Adrenal gland (tissue), 9 donors: ENCODE measurements at regions not wholly inside any gene's neighbourhood (a gene's known extent, or its start where the extent isn't known, plus 50 kb on each side); places are given as distances from the start of the nearest gene placed in this dataset.
"Not testable (repeated sequence)": the region's sequence is repeated elsewhere in the genome, so short reads cannot be mapped to it uniquely, and the experiment has no call there.

Source experiments
- DNase-seq, 7 donors: peaks; one replicate each; pipeline ENCODE4 v3.0.0-alpha.2; 2019 to 2020
- H3K27ac ChIP-seq, 5 donors: fragments of 200-600 bp; sonication (generic) in 4 of 5; 1 replicate in 3 of 5; 2 replicates in 2 of 5; pipeline versions ENCODE4 v1.5.1 to v1.8.0; 2016 to 2020; ENCODE audit warnings: mild to moderate bottlenecking in 1 of 5
- H3K27me3 ChIP-seq: fragments of 200-600 bp; 2 replicates; pipeline ENCODE4 v1.8.0; 2021
- H3K36me3 ChIP-seq, 2 donors: fragments of 200-600 bp; replicated peaks in 1 of 2; 1 replicate in 1 of 2; 2 replicates in 1 of 2; pipeline versions ENCODE4 v1.5.1 to v1.8.0; 2018 to 2022
- H3K4me1 ChIP-seq, 2 donors: fragments of 200-600 bp; replicated peaks in 1 of 2; 1 replicate in 1 of 2; 2 replicates in 1 of 2; pipeline versions ENCODE4 v1.5.1 to v1.8.0; 2018 to 2021
- H3K4me3 ChIP-seq, 4 donors: fragments of 200-600 bp; sonication (generic) in 3 of 4; one replicate each; pipeline ENCODE4 v1.5.1; 2016 to 2018
- H3K9me3 ChIP-seq, 3 donors: fragments of 200-600 bp; sonication (generic) in 1 of 3; replicated peaks in 1 of 3; 1 replicate in 2 of 3; 2 replicates in 1 of 3; pipeline versions ENCODE4 v1.5.1 to v1.8.0; 2016 to 2021
- CTCF ChIP-seq, 6 experiments: fragments of 450-650 bp in 4 of 6; fragments of 200-600 bp in 2 of 6; sonication (generic) in 1 of 6; IDR thresholded peaks; 1 replicate in 5 of 6; 2 replicates in 1 of 6; pipeline versions ENCODE4 v1.5.1 to v1.8.0; 2016 to 2021; ENCODE audit warnings: antibody characterized with exemption in 6 of 6, mild to moderate bottlenecking in 2 of 6, moderate library complexity in 1 of 6
- POLR2A ChIP-seq, 2 donors: fragments of 450-650 bp; IDR thresholded peaks; one replicate each; pipeline ENCODE4 v1.6.1; 2017; ENCODE audit warnings: antibody characterized with exemption in 2 of 2, mild to moderate bottlenecking in 2 of 2, moderate library complexity in 1 of 2
- WGBS, 4 donors: extraction: QIAGEN DNeasy Blood & Tissue Kit in 2 of 4; methylation state at CpG; one replicate each; pipeline versions ENCODE4 v1.1.5 to v1.1.7; 2013 to 2017; 5-methylcytosine and 5-hydroxymethylcytosine counted together
- intact Hi-C, 2 donors: fragments of 100-400 bp; cut with DNase I; formaldehyde crosslinking; loops; one replicate each; pipeline versions ENCODE4 v1.14.1 to v1.15.0; 2022 to 2023
- donor health status: healthy with polysubstance abuse.
- donor health status: Bipolar disorder and iron deficiency.
- donor health status: DM: yes; HTN: yes; CAD: no.
- donor health status: DM: no; HTN: no; CAD: no.
- donor health status: DM: no; HTN: no; CAD: no.

- H3K4me1 ChIP-seq, result peaks cover 0 to 3% of the 10 kb centered on the region in 2 donors
- no peak for DNase-seq
- no peak overlapping the region for H3K4me3 ChIP-seq
- H3K36me3 ChIP-seq, result no peaks in the 10 kb centered on the region
- intact Hi-C loops, result no loop called here
- no peaks in the 10 kb centered on the region for H3K27me3 ChIP-seq
- TF ChIP-seq POLR2A (IDR thresholded peaks at IDR 0.05) (no peak), CTCF (IDR thresholded peaks at IDR 0.05) (no peak)
- 82 to 91% (median 88%) methylated on average over 9 to 11 of the region's 11 CpGs for WGBS, 4 donors
- H3K27ac ChIP-seq, result no peak overlapping the region
- H3K9me3 ChIP-seq, result no peaks in the 10 kb centered on the region
Observed at GRCh38 chr16:29304251-29304650, 102.3 kb downstream of the NPIPB11 start.

- Histone ChIP-seq H3K27me3 (no peaks in the 10 kb centered on the region), H3K36me3 (no peaks in the 10 kb centered on the region), H3K9me3 (no peaks in the 10 kb centered on the region), H3K27ac (no peak overlapping the region), H3K4me3 (no peak overlapping the region), H3K4me1 (peaks cover 0 to 3% of the 10 kb centered on the region in 2 donors)
- TF ChIP-seq POLR2A (IDR thresholded peaks at IDR 0.05) (no peak), CTCF (IDR thresholded peaks at IDR 0.05) (no peak)
- no peak for DNase-seq
- 94 to 100% (median 97%) methylated on average over 3 to 5 of the region's 5 CpGs for WGBS, 4 donors
- intact Hi-C loops, result no loop called here
Observed at GRCh38 chr16:29303520-29303919, 103.0 kb downstream of the NPIPB11 start.

- intact Hi-C loops, result no loop called here
- Histone ChIP-seq H3K27me3 (no peaks in the 10 kb centered on the region), H3K4me1 (peaks cover 0 to 3% of the 10 kb centered on the region in 2 donors), H3K4me3 (no peak overlapping the region), H3K36me3 (no peaks in the 10 kb centered on the region), H3K9me3 (no peaks in the 10 kb centered on the region), H3K27ac (no peak overlapping the region)
- 92 to 98% (median 95%) methylated on average over 10 to 13 of the region's 13 CpGs for WGBS, 4 donors
- no peak for DNase-seq
- TF ChIP-seq POLR2A (IDR thresholded peaks at IDR 0.05), result no peak
- TF ChIP-seq CTCF (IDR thresholded peaks at IDR 0.05), result no peak
Observed at GRCh38 chr16:29302976-29303375, 103.5 kb downstream of the NPIPB11 start.

- H3K9me3 ChIP-seq, H3K4me3 ChIP-seq, H3K4me1 ChIP-seq, H3K36me3 ChIP-seq, intact Hi-C loops, H3K27ac ChIP-seq, H3K27me3 ChIP-seq: not testable (repeated sequence)
- DNase-seq, result peak in 1 of 7 donors; percentile 5
- 92 to 97% (median 96%) methylated on average over 17 to 20 of the region's 20 CpGs for WGBS, 4 donors
Observed at GRCh38 chr16:29302433-29302832, 104.1 kb downstream of the NPIPB11 start.

- H3K4me3 ChIP-seq, H3K36me3 ChIP-seq, H3K9me3 ChIP-seq, H3K27ac ChIP-seq, H3K27me3 ChIP-seq, H3K4me1 ChIP-seq, intact Hi-C loops: not testable (repeated sequence)
- WGBS, 4 donors, result 82 to 88% (median 87%) methylated on average over 5 to 15 of the region's 15 CpGs
- peak in 1 of 7 donors; percentile 8 for DNase-seq
Observed at GRCh38 chr16:29301662-29302285, 104.7 kb downstream of the NPIPB11 start.

- WGBS, 4 donors, result 58 to 76% (median 68%) methylated on average over 15 to 28 of the region's 29 CpGs
- H3K36me3 ChIP-seq, H3K4me1 ChIP-seq, H3K9me3 ChIP-seq, intact Hi-C loops, H3K27me3 ChIP-seq, H3K4me3 ChIP-seq: not testable (repeated sequence)
- H3K27ac ChIP-seq, result peak overlapping the region in 2 of 5 donors; percentile 47 to 72
- peak in 1 of 7 donors; percentile 10 for DNase-seq
Observed at GRCh38 chr16:29300541-29301535, 105.7 kb downstream of the NPIPB11 start.

- H3K9me3 ChIP-seq, H3K4me1 ChIP-seq, H3K36me3 ChIP-seq, H3K4me3 ChIP-seq, intact Hi-C loops, H3K27me3 ChIP-seq: not testable (repeated sequence)
- WGBS, 4 donors, result 55 to 73% (median 62%) methylated on average over 7 of the region's 7 CpGs
- H3K27ac ChIP-seq, result peak overlapping the region in 2 of 5 donors; percentile 52 to 72
- peak in 5 of 7 donors; percentile 24 to 66 (median 37) for DNase-seq
Observed at GRCh38 chr16:29300030-29300491, 106.5 kb downstream of the NPIPB11 start.

- H3K4me1 ChIP-seq, intact Hi-C loops, H3K27me3 ChIP-seq, H3K9me3 ChIP-seq, H3K4me3 ChIP-seq, H3K27ac ChIP-seq, H3K36me3 ChIP-seq, DNase-seq: not testable (repeated sequence)
- 85 to 96% (median 92%) methylated on average over 7 to 10 of the region's 10 CpGs for WGBS, 4 donors
Observed at GRCh38 chr16:29298997-29299396, 107.5 kb downstream of the NPIPB11 start.
